ENCODE measurements at regions not wholly inside any gene's neighbourhood (a gene's known extent, or its start where the extent isn't known, plus 50 kb on each side); places are given as distances from the start of the nearest gene placed in this dataset.
"Not testable (repeated sequence)": the region's sequence is repeated elsewhere in the genome, so short reads cannot be mapped to it uniquely, and the experiment has no call there.

- no peak for DNase-seq
These were observed 327.8 kb upstream of the PIK3R1 start for GRCh38 chr5:67887748-67888161.

GRCh38 chr5:67886761-67887160 is 328.8 kb upstream of the PIK3R1 start:
- no peak for DNase-seq

- DNase-seq = no peak
These were observed 334.7 kb upstream of the PIK3R1 start for GRCh38 chr5:67880876-67881275.

GRCh38 chr5:67880511-67880805 is 335.1 kb upstream of the PIK3R1 start:
- no peak for DNase-seq

GRCh38 chr5:67879620-67880510 is 335.7 kb upstream of the PIK3R1 start:
- no peak for DNase-seq

- no peak for DNase-seq
These were observed 336.6 kb upstream of the PIK3R1 start for GRCh38 chr5:67878933-67879332.

- no peak for DNase-seq
These were observed 339.2 kb upstream of the PIK3R1 start for GRCh38 chr5:67876371-67876770.

GRCh38 chr5:67875601-67876000 is 340.0 kb upstream of the PIK3R1 start:
- no peak for DNase-seq

- DNase-seq = no peak
These were observed 341.6 kb upstream of the PIK3R1 start for GRCh38 chr5:67873935-67874334.

- DNase-seq = no peak
These were observed 344.9 kb upstream of the PIK3R1 start for GRCh38 chr5:67870662-67871061.

- not testable (repeated sequence) for DNase-seq
These were observed 351.2 kb upstream of the PIK3R1 start for GRCh38 chr5:67864335-67864734.

- DNase-seq = no peak
These were observed 357.0 kb upstream of the PIK3R1 start for GRCh38 chr5:67858471-67859031.

GRCh38 chr5:67857502-67857901 is 358.1 kb upstream of the PIK3R1 start:
- DNase-seq = no peak

- DNase-seq = no peak
These were observed 360.0 kb upstream of the PIK3R1 start for GRCh38 chr5:67855523-67855922.

- not testable (repeated sequence) for DNase-seq
These were observed 364.6 kb upstream of the PIK3R1 start for GRCh38 chr5:67850906-67851305.

- DNase-seq = no peak
These were observed 370.6 kb upstream of the PIK3R1 start for GRCh38 chr5:67844924-67845323.

- no peak for DNase-seq
These were observed 372.8 kb upstream of the PIK3R1 start for GRCh38 chr5:67842806-67843205.

GRCh38 chr5:67837225-67837624 is 378.3 kb upstream of the PIK3R1 start:
- DNase-seq = not testable (repeated sequence)

GRCh38 chr5:67836496-67836895 is 379.1 kb upstream of the PIK3R1 start:
- DNase-seq = not testable (repeated sequence)

GRCh38 chr5:67831048-67831447 is 384.5 kb upstream of the PIK3R1 start:
- DNase-seq = no peak

GRCh38 chr5:67827541-67827940 is 388.0 kb upstream of the PIK3R1 start:
- DNase-seq = no peak

- DNase-seq = no peak
These were observed 390.7 kb upstream of the PIK3R1 start for GRCh38 chr5:67824852-67825251.

GRCh38 chr5:67817652-67818051 is 397.9 kb upstream of the PIK3R1 start:
- DNase-seq = no peak
